ENCODE measurements at regions not wholly inside any gene's neighbourhood (a gene's known extent, or its start where the extent isn't known, plus 50 kb on each side); places are given as distances from the start of the nearest gene placed in this dataset.

DNA sequence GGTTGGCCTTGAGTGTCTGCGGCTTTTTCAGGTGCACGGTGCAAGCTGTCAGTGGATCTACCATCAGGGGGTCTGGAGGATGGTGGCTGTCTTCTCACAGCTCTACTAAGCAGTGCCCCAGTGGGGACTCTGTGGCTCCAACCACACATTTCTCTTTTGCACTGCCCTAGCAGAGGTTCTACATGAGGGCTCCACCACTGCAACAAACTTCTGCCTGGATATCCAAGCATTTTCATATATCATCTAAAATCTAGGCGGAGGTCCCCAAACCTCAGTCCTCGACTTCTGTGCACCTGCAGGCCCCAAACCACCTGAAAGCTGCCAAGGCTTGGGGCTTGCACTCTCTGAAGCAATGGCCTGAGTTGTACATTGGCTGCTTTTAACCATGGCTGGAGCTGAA, 601.5 kb downstream of the MTRR start:
- TF ChIP-seq POLR2AphosphoS5 (IDR thresholded peaks at IDR 0.05; ENCODE audit: low read depth, low read length) (no peak), POLR2A (IDR thresholded peaks at IDR 0.05; ENCODE audit: low read depth, low read length) (no peak), TAF1 (IDR thresholded peaks at IDR 0.05; ENCODE audit: borderline replicate concordance, low read depth, low read length) (no peak)
